HG03565 (cell line): ENCODE measurements at regions not wholly inside any gene's neighbourhood (a gene's known extent, or its start where the extent isn't known, plus 50 kb on each side); places are given as distances from the start of the nearest gene placed in this dataset.
A peak's percentile ranks its signal among the peaks of the same experiment; 100 is the strongest.
"Not testable (repeated sequence)": the region's sequence is repeated elsewhere in the genome, so short reads cannot be mapped to it uniquely, and the experiment has no call there.

Experiments
- ATAC-seq: cut with Tn5 transposase; IDR thresholded peaks from one replicate; pipeline ENCODE4 v1.9.1; 2021; ENCODE audit warnings: mild to moderate bottlenecking, moderate library complexity; ENCODE audit not compliant: unreplicated experiment

- ATAC-seq = no peak
These were observed 445.4 kb upstream of the OR4E1 start for GRCh38 chr14:22118899-22119477.

GRCh38 chr14:22113401-22113800 lies 439.8 kb upstream of the OR4E1 start:
- no peak for ATAC-seq

- ATAC-seq = no peak
These were observed 438.4 kb upstream of the OR4E1 start for GRCh38 chr14:22112004-22112403.

- ATAC-seq = no peak
These were observed 434.1 kb upstream of the OR4E1 start for GRCh38 chr14:22107753-22108152.

- ATAC-seq = no peak
These were observed 433.4 kb upstream of the OR4E1 start for GRCh38 chr14:22106700-22107697.

GRCh38 chr14:22105624-22106006 lies 432.0 kb upstream of the OR4E1 start:
- no peak for ATAC-seq

- ATAC-seq = no peak
These were observed 431.5 kb upstream of the OR4E1 start for GRCh38 chr14:22105006-22105623.

- not testable (repeated sequence) for ATAC-seq
These were observed 427.1 kb upstream of the OR4E1 start for GRCh38 chr14:22100764-22101120.

- ATAC-seq = peak; percentile 75
These were observed 426.5 kb upstream of the OR4E1 start for GRCh38 chr14:22099942-22100763.

GRCh38 chr14:22098435-22098834 lies 424.8 kb upstream of the OR4E1 start:
- ATAC-seq = no peak

- ATAC-seq = no peak
These were observed 424.1 kb upstream of the OR4E1 start for GRCh38 chr14:22097586-22098292.

- no peak for ATAC-seq
These were observed 423.5 kb upstream of the OR4E1 start for GRCh38 chr14:22097072-22097471.

GRCh38 chr14:22096514-22096895 lies 422.9 kb upstream of the OR4E1 start:
- no peak for ATAC-seq

- ATAC-seq = no peak
These were observed 422.4 kb upstream of the OR4E1 start for GRCh38 chr14:22095860-22096513.

GRCh38 chr14:22089940-22090339 lies 416.3 kb upstream of the OR4E1 start:
- ATAC-seq = no peak

GRCh38 chr14:22088614-22089342 lies 415.2 kb upstream of the OR4E1 start:
- no peak for ATAC-seq

- no peak for ATAC-seq
These were observed 412.5 kb upstream of the OR4E1 start for GRCh38 chr14:22086131-22086530.

GRCh38 chr14:22084393-22085281 lies 411.0 kb upstream of the OR4E1 start:
- ATAC-seq = peak; percentile 51
